HG03378 (cell line): ENCODE measurements at regions not wholly inside any gene's neighbourhood (a gene's known extent, or its start where the extent isn't known, plus 50 kb on each side); places are given as distances from the start of the nearest gene placed in this dataset.

Experiments
- ATAC-seq: cut with Tn5 transposase; IDR thresholded peaks from one replicate; pipeline ENCODE4 v1.9.1; 2021; ENCODE audit warnings: mild to moderate bottlenecking, moderate library complexity; ENCODE audit not compliant: unreplicated experiment

DNA sequence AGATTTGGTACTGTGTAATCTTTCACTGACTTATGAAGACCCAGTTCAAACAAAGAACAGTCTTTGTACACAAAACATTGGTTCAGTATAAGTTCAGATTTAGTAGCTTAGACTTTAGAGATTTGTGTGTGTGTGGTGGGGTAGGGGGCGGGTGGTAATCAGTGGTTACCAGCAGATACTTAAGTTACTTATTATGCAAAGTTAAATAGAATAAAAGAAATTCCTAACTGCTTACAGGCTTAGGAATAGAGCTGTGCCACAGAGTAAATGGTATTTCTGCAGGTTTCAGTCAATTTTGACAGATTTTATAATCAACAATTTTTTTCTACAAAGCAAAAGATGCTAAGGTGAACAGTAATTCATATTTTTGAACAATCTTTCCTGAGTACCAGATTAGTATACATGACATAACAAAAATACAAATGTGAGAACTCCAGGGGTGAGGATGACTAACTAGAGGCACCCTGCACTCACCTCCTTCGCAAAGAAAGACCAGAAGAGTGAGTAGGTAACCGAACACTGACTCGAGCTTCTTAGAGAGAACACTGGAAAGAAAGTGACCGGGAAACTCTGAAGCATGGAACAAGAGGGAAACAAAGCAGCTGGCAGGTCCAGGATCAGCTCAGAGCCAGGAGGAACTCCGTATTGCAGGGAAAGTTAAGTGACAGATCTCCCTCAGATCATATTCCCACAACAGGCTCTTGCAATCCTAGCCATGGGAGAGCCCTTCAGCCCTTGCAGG, 560.6 kb downstream of the COL12A1 start:
- no peak for ATAC-seq

DNA sequence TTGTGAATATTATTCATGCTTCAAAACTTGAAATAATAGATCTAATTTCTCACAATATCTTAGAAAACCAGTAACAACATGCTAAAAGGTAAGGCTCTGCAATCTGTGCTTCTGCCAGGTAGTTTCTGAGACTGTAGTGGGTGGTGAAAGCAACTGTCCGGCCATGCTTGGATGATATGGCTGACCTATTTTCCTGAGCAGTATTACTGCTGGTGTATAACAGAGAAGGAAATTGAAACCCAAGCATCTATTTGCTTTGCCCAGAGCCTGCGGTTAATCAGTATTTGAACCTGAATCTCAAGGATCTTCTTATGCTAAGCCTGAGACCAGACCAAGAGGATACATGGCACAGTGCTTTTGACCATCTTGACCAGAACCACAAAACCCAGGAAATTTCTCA, 563.8 kb downstream of the COL12A1 start:
- no peak for ATAC-seq

DNA sequence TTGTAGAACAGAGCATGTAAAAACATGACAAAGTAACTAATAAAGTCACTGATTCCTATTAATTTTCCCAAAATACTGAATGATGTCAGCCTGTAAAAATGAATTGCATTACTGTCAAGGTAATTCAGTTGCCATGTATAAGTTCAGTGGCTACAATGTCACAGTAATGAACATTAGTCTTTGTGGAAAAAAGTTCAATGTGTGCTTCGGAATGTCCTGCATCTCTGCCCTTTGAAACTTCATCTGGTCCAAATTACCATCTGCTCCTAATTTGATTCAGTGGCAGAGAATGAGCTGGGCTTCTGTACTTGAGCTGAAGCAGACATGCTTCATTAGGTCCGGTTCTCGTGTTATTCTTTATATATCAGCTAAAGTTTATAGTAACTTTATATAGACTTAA, 567.4 kb downstream of the COL12A1 start:
- ATAC-seq = no peak

DNA sequence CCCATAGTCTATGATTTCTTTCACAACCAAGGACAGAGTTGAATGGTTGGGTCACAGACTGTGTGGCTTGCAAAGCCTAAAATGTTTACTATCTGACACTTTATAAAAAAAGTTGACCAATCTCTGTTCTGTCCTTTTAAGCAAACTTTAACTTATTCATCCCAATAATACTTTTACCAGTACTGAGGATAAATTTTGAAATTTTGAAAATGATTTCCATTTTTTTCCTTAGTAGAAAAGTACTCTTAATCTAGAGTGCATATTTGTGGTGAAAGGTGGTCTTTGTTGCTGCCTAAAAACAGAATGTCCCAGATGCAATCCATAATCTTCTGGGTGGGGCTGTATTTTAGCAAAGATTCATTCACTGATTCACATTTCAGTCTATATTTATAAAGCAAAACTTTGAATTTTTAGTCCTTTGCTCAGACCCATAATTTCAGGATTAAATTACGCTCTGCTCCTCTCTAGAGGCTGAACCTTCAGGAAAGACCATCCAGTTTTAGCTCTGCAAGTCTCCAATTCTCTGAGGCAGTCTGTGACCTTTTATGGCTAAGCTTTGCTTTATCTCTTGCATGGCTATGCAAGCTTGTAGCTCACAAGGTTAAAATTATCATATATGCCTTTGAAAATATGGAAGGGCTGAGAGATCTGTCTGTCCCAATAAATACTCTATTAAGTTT, 573.5 kb downstream of the COL12A1 start:
- no peak for ATAC-seq

DNA sequence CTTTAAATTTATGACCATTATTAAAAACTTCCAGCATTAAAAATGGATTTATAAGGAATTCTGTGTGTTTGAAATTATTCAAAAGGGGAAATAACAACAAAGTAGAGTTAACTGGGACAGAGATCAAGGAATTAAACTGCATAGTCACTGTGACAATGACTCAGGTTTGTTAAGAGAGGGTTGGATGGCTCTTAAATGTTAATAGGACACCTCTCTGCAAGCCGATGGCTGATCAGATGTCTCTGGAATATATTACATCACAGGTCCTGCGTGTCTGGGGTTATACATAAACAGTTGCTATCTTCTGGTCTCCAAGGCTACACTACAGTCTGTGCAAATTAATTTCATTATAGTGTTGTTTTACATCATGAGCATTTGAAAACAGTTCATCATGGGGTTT, 574.3 kb downstream of the COL12A1 start:
- ATAC-seq = no peak

DNA sequence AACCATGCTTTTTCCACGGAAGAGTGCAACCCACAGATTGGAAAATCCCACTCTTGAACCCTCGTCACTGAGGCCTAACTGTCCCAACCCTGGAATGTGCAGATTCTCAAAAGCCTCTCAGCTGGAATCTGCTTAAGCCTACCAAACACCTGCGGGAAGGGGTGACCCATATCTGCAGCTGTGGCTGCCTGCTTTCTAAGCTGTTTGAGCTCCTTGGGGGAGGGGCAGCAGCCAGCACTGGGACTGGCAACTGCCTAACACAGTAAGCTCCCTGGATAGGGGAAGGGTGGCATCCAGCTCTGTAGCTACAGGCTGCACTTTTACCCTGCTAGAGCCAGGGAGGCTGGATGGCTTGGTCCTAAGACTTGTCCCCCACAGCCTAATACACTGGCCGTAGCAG, 579.6 kb downstream of the COL12A1 start:
- no peak for ATAC-seq

DNA sequence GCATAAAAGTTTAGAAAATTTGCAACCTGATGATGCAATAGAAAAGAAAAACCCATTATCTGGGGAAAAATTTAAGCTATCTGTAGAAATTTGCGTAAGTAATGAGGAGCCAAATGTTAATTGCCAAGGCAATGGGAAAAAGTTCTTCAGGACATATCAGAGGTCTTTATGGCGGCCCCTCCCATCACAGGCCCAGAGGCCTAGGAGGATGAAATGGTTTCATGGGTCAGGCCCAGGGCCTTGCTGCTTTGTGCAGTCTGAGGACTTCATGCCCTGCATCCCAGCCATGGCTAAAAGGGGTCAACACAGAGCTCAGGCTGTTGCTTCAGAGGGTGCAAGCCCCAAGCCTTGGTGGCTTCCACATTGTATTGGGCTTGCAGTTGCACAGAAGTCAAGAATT, 582.8 kb downstream of the COL12A1 start:
- no peak for ATAC-seq

DNA sequence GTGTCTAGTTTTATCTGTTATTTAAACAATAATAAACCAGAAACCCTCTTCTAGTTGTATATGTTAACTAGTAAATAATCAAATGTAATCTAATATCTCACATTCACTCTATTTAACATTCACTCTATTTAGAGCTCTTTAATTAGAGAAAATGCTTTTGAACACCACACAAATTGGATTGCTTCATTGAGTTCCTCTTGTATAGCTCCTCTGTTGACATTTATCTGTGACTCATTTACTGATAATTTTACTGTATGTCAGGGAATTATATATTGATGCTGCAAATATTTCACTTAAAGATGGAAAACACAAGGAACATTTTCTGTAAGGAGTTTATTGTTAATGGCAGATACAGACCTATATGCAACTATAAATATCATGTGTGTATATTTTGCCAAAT, 594.6 kb downstream of the COL12A1 start:
- no peak for ATAC-seq

DNA sequence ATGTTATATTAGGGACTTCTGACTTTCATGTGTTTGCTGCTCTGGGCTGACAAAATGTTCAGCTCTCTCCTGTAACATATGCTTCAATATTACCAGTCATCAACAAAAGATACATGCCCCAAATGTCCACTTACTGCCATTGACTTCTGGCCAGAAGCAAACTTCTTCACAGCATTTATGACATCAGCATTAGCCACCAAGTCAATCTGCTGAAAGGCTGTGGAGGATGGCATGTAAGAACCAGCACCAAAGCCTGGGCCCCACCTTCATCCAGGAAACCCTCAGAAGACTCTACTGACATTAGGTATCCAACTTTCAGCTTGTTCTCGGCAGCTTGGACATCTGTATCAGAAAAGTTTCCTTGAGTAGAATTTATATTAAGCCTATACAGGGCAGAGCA, 595.5 kb downstream of the COL12A1 start:
- ATAC-seq = no peak

DNA sequence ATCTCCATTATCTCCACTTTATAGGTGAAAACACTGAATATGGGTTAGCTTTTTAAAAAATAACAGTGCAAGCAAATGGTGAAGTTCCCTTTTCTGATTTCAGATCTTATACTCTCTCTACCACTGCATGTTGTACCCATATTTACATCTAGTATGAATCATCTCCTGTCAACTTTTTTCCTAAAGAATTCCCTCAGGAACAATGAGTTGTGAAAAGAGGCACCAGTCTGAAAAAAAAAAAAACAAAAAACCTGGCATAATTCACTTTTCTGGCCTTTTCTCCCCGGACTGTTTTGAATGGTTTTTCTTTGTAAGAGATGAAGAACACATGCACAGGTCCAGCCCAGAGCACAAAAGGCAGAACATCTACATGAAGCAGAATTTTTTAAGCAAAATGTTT, 596.0 kb downstream of the COL12A1 start:
- ATAC-seq = no peak

DNA sequence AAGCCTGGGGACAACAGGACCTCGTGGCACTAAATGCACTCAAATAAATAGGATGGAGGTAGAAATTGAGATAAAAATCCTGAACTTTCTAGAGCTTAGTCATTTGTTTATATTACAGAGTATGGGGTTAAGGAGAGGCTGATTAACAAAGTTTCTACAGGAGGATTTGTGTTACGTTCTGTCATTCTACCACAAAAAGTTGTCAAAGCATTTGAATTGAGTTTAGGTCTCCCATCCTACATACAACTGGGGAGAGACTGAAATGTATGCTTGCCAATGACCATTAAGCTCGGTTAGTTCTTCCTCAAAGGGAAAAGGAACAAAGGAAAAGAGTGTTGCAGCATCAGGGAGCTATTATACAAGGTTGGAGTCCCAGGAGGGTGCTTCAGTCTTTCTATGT, 597.9 kb downstream of the COL12A1 start:
- ATAC-seq = no peak

DNA sequence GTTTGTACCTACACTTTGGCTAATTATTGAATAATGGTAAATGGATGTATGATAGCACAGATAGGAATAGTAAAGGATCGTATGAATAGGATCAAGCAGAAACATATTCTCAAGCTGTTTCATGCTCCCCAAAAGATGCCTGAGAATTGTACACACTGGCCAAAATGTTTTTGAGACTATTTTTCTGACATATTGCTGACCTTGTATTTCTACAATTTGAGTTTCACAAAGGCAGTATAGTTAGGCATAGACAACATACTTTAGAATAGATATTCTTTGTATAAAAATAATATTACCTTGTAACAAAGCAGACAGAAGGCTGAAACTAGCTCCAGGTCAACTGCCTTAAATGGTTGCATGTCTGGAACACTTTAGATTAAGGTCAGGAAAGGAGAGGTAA, 598.4 kb downstream of the COL12A1 start:
- no peak for ATAC-seq

DNA sequence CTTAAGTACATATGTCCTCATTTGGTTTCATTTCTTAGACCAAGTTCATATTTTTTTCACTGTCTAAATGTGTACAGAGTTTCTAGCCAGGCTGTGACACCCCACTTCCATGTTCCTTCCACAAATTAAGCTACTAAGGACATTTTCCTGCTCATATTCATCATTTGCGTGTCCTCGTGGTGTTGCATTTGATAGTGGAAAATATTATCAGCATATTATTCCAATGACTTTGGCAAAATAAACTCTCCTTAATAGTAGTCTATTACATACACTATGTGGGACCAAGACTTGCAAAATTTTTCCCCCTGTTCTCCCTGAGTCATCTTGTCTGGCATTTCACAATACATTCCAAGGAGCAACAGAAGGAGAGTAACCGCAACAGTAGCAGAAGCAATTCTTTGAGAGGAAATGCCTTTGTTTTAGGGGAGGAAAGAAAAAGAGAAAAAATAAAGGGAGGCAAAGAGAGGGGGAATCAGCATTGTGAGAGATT, 599.2 kb downstream of the COL12A1 start:
- ATAC-seq = no peak

DNA sequence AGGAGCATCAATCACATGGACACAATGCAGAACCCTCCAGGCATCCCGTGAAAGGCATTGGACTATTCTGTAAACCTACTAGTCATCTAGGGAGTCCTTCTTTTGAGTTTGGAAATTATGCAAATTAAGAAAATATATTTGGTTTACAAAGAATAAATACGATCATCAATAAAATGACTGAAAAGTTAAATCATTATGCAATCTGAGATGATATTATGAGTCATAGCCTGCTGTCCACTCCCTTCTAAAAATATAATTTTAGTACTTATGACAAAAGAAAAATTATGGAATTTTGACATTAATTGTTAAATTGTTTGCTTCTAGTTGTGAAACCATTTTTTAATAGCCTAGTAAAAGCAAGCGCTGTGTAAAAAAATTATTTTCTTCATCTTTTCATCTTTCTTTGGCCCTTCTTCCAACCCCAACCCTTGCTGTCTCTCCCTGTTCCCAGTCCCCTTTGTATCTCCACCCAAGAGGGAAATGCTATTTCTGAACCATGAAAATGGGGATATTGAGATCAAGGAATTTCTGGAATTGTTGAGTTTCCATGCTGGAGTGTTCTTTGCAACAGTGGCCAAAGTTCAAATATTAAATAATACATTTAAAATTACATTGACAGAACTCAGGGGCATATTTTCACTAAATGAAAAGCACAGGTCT, 599.8 kb downstream of the COL12A1 start:
- ATAC-seq = no peak

DNA sequence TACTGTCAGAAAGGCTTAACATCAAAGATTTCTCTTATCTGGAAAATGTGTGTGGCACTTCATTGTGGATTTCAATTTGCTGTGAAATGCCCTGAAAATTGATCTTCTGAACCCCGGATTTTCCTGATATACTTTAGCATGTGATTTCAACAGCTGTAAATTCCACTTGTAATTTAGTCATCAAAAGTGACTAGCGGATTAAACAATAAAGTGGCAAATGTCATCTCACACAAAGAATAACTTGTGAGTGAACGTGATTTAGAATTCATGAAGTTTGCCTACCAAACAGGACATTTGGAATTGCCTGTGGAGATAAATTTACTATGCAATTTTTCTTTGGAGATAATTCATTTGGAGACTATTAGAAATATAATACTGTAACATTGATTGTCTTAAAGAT, 601.6 kb downstream of the COL12A1 start:
- no peak for ATAC-seq

DNA sequence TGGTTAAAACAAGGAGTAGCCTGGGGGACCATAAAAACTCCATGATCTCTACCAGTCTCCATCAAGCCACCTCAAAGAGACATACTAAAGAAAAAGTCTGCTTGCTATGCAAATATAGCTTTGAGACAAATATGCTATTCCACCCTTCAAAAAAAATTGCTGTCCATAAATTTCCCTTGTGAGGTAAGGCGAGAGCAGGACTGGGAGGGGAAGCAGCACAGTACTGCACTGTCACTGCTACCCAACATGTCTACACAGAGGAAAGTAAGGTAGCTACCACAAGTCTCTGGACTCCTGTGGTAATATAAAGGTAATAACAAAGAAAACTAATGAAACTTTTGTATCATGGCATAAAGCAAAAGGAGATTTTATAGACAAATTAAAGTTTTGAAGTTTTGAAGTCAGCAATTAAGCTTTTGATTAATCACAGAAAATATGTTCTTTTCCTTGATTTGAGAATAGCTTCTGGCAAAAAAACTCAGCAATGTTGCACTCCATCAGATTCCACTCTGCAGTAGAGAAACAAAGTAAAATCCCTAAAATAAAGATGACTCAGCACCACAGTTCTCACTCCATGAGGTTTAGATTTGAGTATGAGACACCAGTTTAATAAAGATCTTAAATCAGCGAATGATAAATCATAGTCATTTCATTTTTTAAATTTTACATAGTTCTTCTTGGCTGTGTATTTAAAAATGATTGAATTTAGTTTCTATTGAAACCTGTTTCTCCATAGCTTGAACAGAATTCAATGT, 602.4 kb downstream of the COL12A1 start:
- ATAC-seq = no peak

DNA sequence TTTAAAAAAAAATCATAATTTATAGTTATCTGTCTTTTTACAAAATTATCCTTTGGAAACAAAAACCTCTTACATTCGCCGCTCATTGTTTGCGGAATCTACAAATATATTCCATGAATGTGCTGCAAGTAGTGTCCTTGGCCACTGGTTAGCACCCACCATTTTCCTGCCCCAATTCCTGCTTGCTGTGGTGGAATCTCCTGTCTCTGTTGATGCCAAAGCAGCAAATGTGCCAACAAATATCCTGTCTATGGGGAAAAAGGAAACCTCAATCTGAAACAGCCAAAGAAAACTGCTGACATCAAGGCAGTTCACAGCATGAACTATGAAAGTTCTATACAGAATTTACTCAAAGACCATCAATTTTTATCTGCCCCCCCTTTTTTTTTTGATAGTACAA, 603.6 kb downstream of the COL12A1 start:
- ATAC-seq = no peak

DNA sequence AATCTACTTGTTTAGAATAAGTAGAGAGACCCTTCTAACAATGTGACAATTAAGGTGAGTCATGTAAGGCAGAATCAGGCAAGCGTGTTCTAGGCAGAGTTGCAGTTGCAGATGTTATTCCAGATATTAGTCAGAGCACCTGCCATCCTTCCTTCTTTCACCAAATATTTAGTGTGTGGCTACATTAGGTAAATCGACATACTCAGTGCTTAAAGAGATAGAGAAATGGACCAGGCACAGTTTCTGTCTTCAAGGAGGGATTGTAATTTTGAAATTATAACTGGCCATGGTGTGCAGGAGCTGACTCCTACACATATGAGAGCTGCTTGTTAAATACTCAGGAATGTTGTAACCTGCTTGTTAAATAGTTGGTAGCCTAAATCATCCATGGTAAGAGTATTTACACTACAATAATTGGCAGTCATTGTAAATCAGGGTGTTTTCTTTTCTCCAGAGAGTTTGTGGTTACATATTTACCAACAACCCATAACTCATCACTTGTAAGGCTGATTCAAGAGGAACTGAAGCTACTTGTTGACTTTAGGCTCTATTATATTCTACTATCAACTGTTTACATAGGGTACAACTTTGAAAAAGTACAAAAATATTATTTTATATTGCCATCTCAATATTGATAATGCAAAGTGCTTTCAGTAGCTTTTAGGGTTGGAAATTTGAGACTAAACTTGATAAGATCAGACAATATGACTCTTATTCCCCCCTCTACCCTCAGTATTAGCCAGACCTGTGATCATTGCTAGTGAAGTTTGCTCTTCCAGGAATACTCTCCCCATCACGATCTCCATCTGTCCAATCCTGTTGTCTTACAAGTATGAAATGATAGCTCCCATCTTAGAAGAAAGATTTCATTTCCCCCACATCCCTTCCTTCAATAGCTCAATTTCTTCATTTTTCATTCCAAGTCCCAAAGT, 607.1 kb downstream of the COL12A1 start:
- ATAC-seq = peak; percentile 98

DNA sequence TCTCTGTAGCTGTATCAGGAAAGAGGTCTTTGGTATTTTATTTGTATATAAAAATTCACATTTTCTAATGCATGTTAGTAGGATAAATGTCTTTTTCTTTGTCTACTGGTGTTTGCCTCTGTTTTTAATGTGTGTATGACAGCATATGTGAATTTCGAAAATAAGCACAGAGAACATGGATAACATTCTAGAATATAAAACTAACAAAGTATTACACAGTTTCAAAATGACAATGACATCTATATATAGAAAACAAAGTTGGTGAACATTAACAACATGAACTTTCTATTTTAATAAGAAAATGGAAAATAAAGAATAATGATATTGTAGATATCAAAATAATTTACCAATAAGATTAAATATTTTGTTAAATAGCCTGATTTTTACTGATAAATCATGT, 608.0 kb downstream of the COL12A1 start:
- peak; percentile 45 for ATAC-seq

DNA sequence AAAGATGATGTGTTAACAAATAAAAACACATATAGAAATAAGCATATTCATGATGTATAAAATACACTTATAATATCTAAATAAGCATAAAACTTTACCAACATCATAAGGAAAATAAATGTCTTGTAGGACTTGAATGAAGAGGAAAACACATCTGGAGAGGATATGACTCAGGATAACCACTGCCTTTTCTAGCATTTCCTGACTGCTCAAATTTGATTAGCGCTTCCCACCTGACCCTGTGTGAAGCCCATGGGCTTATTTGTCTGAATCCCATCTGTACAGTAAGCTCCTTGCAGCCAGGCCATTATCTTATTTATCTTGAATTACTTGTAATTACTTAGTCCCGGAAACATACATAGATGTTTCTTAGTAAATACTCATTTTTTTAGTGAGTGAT, 608.6 kb downstream of the COL12A1 start:
- no peak for ATAC-seq
